Panc1 (cell line): ENCODE measurements at regions not wholly inside any gene's neighbourhood (a gene's known extent, or its start where the extent isn't known, plus 50 kb on each side); places are given as distances from the start of the nearest gene placed in this dataset.

ENCODE experiments used
- ATAC-seq: fragments of 200-7000 bp; cut with Tn5 transposase; 2 replicates; pipeline ENCODE4 v1.9.1; 2020; ENCODE audit warnings: mild to moderate bottlenecking, moderate library complexity
- BruUV-seq: library from RNA; stranded (reverse); fragments of 400-500 nt; replicated peaks from 2 replicates; lab custom pipeline; 2021; lab: Mats Ljungman, UMichigan
- CTCF ChIA-PET: fragments of 300-600 bp; sonication (Branson Sonifier 250); formaldehyde crosslinking; loops from one replicate; lab custom pipeline; 2022; ENCODE audit warnings: antibody characterized with exemption; lab: Charles Lee
- POLR2A ChIA-PET: fragments of 300-600 bp; sonication (Branson Sonifier 250); formaldehyde crosslinking; loops from one replicate; lab custom pipeline; 2022; ENCODE audit warnings: antibody characterized with exemption; lab: Charles Lee
- DNase-seq: peaks from one replicate; pipeline ENCODE4 v3.0.0-alpha.2; 2010; ENCODE audit warnings: low read depth, low spot score
- H3K27ac ChIP-seq: 2 replicates; pipeline ENCODE4 v1.5.1; 2011; ENCODE audit warnings: mild to moderate bottlenecking, low read length, inconsistent platforms
- H3K27me3 ChIP-seq: fragments of 200-500 bp; sonication (Bioruptor generic); 2 replicates; pipeline ENCODE4 v1.6.0; 2014; ENCODE audit warnings: low read length, inconsistent platforms; ENCODE audit not compliant: control insufficient read depth, insufficient read depth
- H3K36me3 ChIP-seq: fragments of 200-500 bp; sonication (Bioruptor generic); 2 replicates; pipeline ENCODE4 v1.5.1; 2014; ENCODE audit warnings: inconsistent platforms, mild to moderate bottlenecking, low read length, moderate library complexity; ENCODE audit not compliant: control insufficient read depth, insufficient read depth
- H3K4me1 ChIP-seq: 2 replicates; pipeline ENCODE4 v1.5.1; 2011; ENCODE audit warnings: inconsistent platforms, mild to moderate bottlenecking, low read length, moderate library complexity; ENCODE audit not compliant: control insufficient read depth, insufficient read depth
- H3K4me3 ChIP-seq, 2 experiments: 2 replicates each; pipeline ENCODE4 v1.5.1; 2011 to 2012; ENCODE audit warnings: low read depth in 2 of 2, low read length in 2 of 2, mild to moderate bottlenecking in 2 of 2, inconsistent platforms in 1 of 2, moderate library complexity in 1 of 2
- H3K9me3 ChIP-seq: fragments of 200-500 bp; sonication (Bioruptor generic); 2 replicates; pipeline ENCODE4 v1.5.1; 2014; ENCODE audit warnings: low read depth, mild to moderate bottlenecking, inconsistent platforms, low read length, moderate library complexity; ENCODE audit not compliant: control insufficient read depth, insufficient read depth
- POLR2AphosphoS5 ChIP-seq: IDR thresholded peaks from 2 replicates; pipeline ENCODE4 v1.6.1; 2012; ENCODE audit warnings: mild to moderate bottlenecking, low read depth, low read length, moderate library complexity
- REST ChIP-seq, 2 experiments: IDR thresholded peaks; 2 replicates each; pipeline ENCODE4 v1.6.1; 2011 to 2012; ENCODE audit warnings: low read depth in 2 of 2, control low read depth in 1 of 2, low read length in 1 of 2, mild to moderate bottlenecking in 1 of 2, moderate library complexity in 1 of 2; ENCODE audit not compliant: insufficient read depth in 1 of 2
- SIN3A ChIP-seq: IDR thresholded peaks from 2 replicates; pipeline ENCODE4 v1.6.1; 2012; ENCODE audit warnings: low read depth, mild to moderate bottlenecking, low read length, moderate library complexity, borderline replicate concordance; ENCODE audit not compliant: insufficient read depth
- TCF7L2 ChIP-seq: IDR thresholded peaks from 2 replicates; pipeline ENCODE4 v1.6.1; 2011; ENCODE audit warnings: mild to moderate bottlenecking, low read depth, low read length, inconsistent platforms
- in situ Hi-C: cut with HindIII; loops from 2 replicates; pipeline ENCODE4 v1.10.0; 2016; ENCODE audit warnings: low sequenced_read_pairs, low pct_unique_long_range_greater_than_20kb
- intact Hi-C: fragments of 100-400 bp; cut with micrococcal nuclease; formaldehyde crosslinking; loops from one replicate; pipeline ENCODE4 v1.10.0; 2022; ENCODE audit not compliant: unreplicated experiment
- TF ChIP-seq, protein P1 (sequence below): fragments of 450-650 bp; IDR thresholded peaks from 2 replicates; pipeline ENCODE4 v1.5.1; 2017; ENCODE audit warnings: mild to moderate bottlenecking

- ATAC-seq (no peak), DNase-seq (no peak)
- Histone ChIP-seq H3K4me3 (no peak overlapping the region), H3K36me3 (no peaks in the 10 kb centered on the region), H3K4me1 (no peaks in the 10 kb centered on the region), H3K27me3 (no peaks in the 10 kb centered on the region), H3K27ac (no peak overlapping the region), H3K9me3 (no peaks in the 10 kb centered on the region)
- in situ Hi-C loops (no loop called here), intact Hi-C loops (no loop called here)
- ChIA-PET CTCF (no interaction called here), POLR2A (no interaction called here)
- TF ChIP-seq, protein P1, sequence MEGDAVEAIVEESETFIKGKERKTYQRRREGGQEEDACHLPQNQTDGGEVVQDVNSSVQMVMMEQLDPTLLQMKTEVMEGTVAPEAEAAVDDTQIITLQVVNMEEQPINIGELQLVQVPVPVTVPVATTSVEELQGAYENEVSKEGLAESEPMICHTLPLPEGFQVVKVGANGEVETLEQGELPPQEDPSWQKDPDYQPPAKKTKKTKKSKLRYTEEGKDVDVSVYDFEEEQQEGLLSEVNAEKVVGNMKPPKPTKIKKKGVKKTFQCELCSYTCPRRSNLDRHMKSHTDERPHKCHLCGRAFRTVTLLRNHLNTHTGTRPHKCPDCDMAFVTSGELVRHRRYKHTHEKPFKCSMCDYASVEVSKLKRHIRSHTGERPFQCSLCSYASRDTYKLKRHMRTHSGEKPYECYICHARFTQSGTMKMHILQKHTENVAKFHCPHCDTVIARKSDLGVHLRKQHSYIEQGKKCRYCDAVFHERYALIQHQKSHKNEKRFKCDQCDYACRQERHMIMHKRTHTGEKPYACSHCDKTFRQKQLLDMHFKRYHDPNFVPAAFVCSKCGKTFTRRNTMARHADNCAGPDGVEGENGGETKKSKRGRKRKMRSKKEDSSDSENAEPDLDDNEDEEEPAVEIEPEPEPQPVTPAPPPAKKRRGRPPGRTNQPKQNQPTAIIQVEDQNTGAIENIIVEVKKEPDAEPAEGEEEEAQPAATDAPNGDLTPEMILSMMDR: no peak
- TF ChIP-seq REST (IDR thresholded peaks at IDR 0.05; ENCODE audit: insufficient read depth in 1 of 2, low read depth in 2 of 2, low read length in 1 of 2) (no peak), POLR2AphosphoS5 (no peak), TCF7L2 (no peak), SIN3A (no peak)
- no TSS peak for BruUV-seq
Measured at GRCh38 chr3:178019645-178020044, 516.6 kb upstream of the KCNMB2 start.

DNA sequence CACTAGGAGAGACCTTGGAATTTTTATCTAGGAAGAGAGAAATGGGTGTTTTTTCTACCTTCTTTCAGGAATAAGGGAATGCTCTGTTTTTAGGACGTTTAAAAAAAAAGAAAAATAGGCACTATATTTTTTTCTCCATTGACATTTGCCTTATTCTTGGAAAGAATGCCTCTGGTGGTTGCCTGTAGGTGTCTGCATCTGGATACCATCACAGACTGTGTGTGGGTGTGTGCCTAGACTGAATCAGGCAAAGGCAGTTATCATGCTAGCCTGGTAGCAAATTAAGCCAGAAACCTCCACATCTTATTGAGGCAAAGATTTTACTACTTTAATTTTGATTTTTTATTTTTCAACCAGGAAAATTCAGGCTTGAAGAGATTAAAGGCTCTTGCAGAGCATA lies 513.6 kb upstream of the KCNMB2 start:
- H3K4me1 ChIP-seq: no peaks in the 10 kb centered on the region
- no peaks in the 10 kb centered on the region for H3K36me3 ChIP-seq
- POLR2A ChIA-PET: no interaction called here
- DNase-seq (no peak), ATAC-seq (no peak)
- no peak overlapping the region for H3K27ac ChIP-seq
- TF ChIP-seq, protein P1: no peak
- TF ChIP-seq SIN3A: no peak
- no peak for TF ChIP-seq POLR2AphosphoS5
- TF ChIP-seq REST (IDR thresholded peaks at IDR 0.05; ENCODE audit: insufficient read depth in 1 of 2, low read depth in 2 of 2, low read length in 1 of 2): no peak
- TF ChIP-seq TCF7L2: no peak
- intact Hi-C loops: no loop called here
- CTCF ChIA-PET: no interaction called here
- in situ Hi-C loops: no loop called here
- no peak overlapping the region for H3K4me3 ChIP-seq
- no TSS peak for BruUV-seq
- no peaks in the 10 kb centered on the region for H3K9me3 ChIP-seq
- no peaks in the 10 kb centered on the region for H3K27me3 ChIP-seq
